ENCODE measurements at regions not wholly inside any gene's neighbourhood (a gene's known extent, or its start where the extent isn't known, plus 50 kb on each side); places are given as distances from the start of the nearest gene placed in this dataset.

DNA sequence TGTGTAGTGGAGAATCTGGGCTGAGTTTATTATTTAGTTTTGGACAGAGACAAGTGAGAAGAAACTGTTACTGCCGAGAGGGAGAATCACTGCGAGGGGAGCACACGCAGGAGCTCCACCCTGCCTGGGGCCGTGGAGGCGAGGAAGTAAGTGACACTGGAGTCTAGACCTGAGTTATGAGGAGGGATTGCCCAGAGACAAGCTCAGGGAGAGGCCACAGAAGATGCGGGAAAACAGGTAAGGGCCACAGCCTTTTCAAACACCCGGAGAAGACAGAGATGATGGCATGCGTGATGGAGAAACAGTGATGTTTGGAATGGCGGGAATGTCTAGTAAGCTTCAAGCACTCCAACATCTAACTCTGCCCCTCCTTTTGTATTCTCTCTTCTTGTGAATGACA is 84.1 kb downstream of the TNFSF11 start:
- Histone ChIP-seq H3K4me3 (ENCODE audit: low read depth, low read length) (no peak overlapping the region), H3K9me3 (ENCODE audit: control insufficient read depth, insufficient read depth, low read depth, low read length) (no peaks in the 10 kb centered on the region), H3K4me1 (ENCODE audit: control insufficient read depth, insufficient read depth, low read length) (no peaks in the 10 kb centered on the region; the same call in 1 of the 2 replicates), H3K27ac (ENCODE audit: extremely low read depth, low read depth, low read length) (no peak overlapping the region), H3K36me3 (ENCODE audit: control insufficient read depth in 2 of 2, insufficient read depth in 1 of 2, low read length in 2 of 2) (no peaks in the 10 kb centered on the region)
- ChIA-PET CTCF (no interaction called here), POLR2A (no interaction called here)
- TF ChIP-seq, protein P1, sequence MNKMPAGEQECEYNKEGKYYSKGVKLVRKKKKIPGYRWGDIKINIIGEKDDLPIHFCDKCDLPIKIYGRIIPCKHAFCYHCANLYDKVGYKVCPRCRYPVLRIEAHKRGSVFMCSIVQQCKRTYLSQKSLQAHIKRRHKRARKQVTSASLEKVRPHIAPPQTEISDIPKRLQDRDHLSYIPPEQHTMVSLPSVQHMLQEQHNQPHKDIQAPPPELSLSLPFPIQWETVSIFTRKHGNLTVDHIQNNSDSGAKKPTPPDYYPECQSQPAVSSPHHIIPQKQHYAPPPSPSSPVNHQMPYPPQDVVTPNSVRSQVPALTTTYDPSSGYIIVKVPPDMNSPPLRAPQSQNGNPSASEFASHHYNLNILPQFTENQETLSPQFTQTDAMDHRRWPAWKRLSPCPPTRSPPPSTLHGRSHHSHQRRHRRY (tag by site-specific recombination; IDR thresholded peaks at IDR 0.05), result no peak
- TF ChIP-seq ZNF121 (tag by site-specific recombination; IDR thresholded peaks at IDR 0.05) (no peak), REST (tag by site-specific recombination; IDR thresholded peaks at IDR 0.05) (no peak), SP3 (tag by site-specific recombination; IDR thresholded peaks at IDR 0.05) (no peak), ZNF394 (tag by site-specific recombination; IDR thresholded peaks at IDR 0.05; ENCODE audit: borderline replicate concordance) (no peak), ZNF157 (tag by site-specific recombination; IDR thresholded peaks at IDR 0.05) (no peak), BCL11B (tag by site-specific recombination; IDR thresholded peaks at IDR 0.05; ENCODE audit: low read depth) (no peak), ZNF174 (tag by site-specific recombination; IDR thresholded peaks at IDR 0.05) (no peak), ZNF404 (tag by site-specific recombination; IDR thresholded peaks at IDR 0.05) (no peak)
- TF ChIP-seq, protein P2, sequence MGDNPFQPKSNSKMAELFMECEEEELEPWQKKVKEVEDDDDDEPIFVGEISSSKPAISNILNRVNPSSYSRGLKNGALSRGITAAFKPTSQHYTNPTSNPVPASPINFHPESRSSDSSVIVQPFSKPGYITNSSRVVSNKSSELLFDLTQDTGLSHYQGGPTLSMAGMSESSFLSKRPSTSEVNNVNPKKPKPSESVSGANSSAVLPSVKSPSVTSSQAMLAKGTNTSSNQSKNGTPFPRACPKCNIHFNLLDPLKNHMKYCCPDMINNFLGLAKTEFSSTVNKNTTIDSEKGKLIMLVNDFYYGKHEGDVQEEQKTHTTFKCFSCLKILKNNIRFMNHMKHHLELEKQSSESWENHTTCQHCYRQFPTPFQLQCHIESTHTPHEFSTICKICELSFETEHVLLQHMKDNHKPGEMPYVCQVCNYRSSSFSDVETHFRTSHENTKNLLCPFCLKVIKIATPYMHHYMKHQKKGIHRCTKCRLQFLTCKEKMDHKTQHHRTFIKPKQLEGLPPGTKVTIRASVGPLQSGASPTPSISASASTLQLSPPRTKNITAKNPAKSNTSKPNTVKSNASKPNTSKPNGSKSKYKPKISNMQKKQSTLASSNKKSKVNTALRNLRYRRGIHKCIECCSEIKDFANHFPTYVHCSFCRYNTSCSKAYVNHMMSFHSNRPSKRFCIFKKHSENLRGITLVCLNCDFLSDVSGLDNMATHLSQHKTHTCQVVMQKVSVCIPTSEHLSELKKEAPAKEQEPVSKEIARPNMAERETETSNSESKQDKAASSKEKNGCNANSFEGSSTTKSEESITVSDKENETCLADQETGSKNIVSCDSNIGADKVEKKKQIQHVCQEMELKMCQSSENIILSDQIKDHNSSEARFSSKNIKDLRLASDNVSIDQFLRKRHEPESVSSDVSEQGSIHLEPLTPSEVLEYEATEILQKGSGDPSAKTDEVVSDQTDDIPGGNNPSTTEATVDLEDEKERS (tag by site-specific recombination; IDR thresholded peaks at IDR 0.05), result no peak
- TF ChIP-seq, protein P3, sequence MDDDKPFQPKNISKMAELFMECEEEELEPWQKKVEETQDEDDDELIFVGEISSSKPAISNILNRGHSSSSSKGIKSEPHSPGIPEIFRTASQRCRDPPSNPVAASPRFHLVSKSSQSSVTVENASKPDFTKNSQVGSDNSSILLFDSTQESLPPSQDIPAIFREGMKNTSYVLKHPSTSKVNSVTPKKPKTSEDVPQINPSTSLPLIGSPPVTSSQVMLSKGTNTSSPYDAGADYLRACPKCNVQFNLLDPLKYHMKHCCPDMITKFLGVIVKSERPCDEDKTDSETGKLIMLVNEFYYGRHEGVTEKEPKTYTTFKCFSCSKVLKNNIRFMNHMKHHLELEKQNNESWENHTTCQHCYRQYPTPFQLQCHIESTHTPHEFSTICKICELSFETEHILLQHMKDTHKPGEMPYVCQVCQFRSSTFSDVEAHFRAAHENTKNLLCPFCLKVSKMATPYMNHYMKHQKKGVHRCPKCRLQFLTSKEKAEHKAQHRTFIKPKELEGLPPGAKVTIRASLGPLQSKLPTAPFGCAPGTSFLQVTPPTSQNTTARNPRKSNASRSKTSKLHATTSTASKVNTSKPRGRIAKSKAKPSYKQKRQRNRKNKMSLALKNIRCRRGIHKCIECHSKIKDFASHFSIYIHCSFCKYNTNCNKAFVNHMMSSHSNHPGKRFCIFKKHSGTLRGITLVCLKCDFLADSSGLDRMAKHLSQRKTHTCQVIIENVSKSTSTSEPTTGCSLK (tag by site-specific recombination; IDR thresholded peaks at IDR 0.05), result no peak

DNA sequence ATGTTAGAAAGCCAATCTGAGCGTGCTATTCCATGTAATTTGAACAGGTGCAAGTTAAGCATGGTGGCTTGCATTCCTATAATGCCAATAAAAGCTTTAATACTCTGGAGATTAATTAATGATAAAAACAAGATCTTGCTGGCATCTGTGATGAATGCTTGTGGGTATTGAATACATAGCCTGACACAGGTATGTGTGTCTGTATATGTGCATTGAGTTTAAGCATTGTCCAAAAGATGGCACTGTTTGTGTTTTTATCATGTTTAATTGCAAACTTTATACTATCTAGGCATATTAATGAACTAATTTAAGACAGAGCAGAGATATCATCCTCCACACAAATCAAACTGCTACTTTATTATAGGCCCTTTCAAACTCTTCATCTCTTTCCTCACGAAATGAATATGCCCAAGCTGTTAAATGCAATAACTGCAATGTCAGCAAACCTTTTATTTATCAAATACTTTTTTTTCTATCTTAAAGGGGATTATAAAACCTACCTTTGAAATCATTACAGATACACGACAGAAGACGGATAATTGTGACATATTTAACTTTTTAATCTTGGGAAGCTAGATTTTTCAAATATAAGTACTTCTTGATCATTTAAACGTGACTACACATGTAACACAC is 86.5 kb downstream of the TNFSF11 start:
- Histone ChIP-seq H3K36me3 (ENCODE audit: control insufficient read depth in 2 of 2, insufficient read depth in 1 of 2, low read length in 2 of 2) (no peaks in the 10 kb centered on the region), H3K9me3 (ENCODE audit: control insufficient read depth, insufficient read depth, low read depth, low read length) (no peaks in the 10 kb centered on the region), H3K27ac (ENCODE audit: extremely low read depth, low read depth, low read length) (no peak overlapping the region), H3K4me1 (ENCODE audit: control insufficient read depth, insufficient read depth, low read length) (no peaks in the 10 kb centered on the region), H3K4me3 (ENCODE audit: low read depth, low read length) (no peak overlapping the region)
- POLR2A ChIA-PET, result no interaction called here
- CTCF ChIA-PET, result interaction anchor here (0.6 to 1.2 kb wide), 2 partner anchors 65 to 307 kb away, joined by 3 read pairs; no protein-coding TSS in a partner anchor
- no peak for TF ChIP-seq ZNF16 (tag by site-specific recombination; IDR thresholded peaks at IDR 0.05; ENCODE audit: low read depth)
- TF ChIP-seq ZNF654 (tag by site-specific recombination; IDR thresholded peaks at IDR 0.05; ENCODE audit: low read depth), result peak; percentile 1; the same call in 1 of the 2 replicates
